Superior temporal gyrus (tissue), 1 donor: ENCODE measurements at regions not wholly inside any gene's neighbourhood (a gene's known extent, or its start where the extent isn't known, plus 50 kb on each side); places are given as distances from the start of the nearest gene placed in this dataset.
"Not testable (repeated sequence)": the region's sequence is repeated elsewhere in the genome, so short reads cannot be mapped to it uniquely, and the experiment has no call there.

ENCODE experiments used
- DNase-seq: peaks from one replicate; pipeline ENCODE4 v3.0.0-alpha.2; 2016; ENCODE audit errors: extremely low spot score

GRCh38 chr17:5747276-5747675 lies 163.0 kb upstream of the NLRP1 start:
- no peak for DNase-seq

DNA sequence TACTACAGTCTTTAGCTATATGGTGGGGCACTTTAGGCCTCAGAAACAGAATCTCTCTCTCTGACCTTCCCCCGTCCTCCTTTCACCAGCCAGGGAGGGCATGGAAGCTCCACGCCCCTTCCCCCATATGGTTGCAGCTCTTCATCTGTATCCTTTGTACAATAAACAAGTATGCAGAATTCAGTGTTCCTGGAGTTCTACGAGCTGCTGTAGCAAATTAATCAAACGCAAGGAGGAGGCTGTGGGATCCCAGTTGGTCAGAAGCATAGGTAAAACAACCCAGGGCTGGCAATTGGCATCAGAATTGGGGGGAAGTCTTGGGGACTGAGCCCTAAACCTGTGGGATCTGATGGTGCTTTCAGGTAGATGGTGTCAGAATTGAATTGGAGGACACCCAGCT lies 163.7 kb upstream of the NLRP1 start:
- no peak for DNase-seq

DNA sequence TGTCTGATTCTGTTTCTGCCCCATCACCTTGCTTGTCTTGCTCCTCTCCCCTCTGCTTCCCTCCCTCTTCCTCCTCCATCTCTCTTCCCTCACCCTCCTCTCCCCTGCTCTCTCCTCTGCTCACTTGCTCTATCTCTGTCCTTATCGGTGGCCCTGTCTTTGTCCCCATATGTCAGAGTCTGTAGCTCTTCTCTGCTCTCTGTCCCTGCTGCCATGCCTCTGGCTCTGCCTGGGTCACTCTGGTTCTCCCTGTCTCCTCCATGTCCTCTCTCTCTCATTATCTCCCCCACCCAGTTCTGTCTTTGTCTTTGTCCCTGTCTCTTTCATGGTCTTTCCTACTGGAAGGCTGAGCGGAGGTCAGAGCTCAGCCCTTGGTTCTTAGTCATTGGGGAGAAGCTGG lies 169.1 kb upstream of the NLRP1 start:
- no peak for DNase-seq

DNA sequence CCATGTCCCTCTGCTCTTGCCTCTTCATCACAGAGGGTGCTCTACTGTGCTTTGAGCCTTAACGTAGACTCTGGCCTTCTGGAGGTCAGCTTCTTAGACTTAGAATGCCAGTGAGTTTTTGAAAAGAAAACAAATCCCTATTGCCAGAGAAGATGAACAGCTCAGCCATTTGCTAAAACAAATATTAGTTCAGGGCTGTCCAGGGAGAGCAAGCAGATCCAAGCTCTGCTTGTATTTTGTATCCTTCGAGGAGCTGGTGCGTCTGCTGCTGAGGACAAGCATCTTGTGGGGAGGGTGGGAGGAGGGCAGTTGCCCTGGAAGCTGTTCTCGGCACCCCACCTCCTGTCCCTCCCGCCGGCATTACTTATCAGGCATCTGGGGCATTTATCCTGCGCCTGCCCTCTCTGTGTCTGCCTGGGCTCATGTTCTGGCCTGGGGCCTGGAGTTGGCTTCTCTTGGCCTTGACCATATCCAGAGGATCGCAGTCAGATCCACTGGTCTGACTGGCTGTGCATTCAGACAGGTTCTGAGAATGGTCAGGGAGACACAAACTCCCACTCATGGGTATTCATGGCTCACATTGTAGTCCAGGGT lies 173.1 kb upstream of the NLRP1 start:
- no peak for DNase-seq

GRCh38 chr17:5758651-5759050 lies 174.3 kb upstream of the NLRP1 start:
- DNase-seq, result no peak

DNA sequence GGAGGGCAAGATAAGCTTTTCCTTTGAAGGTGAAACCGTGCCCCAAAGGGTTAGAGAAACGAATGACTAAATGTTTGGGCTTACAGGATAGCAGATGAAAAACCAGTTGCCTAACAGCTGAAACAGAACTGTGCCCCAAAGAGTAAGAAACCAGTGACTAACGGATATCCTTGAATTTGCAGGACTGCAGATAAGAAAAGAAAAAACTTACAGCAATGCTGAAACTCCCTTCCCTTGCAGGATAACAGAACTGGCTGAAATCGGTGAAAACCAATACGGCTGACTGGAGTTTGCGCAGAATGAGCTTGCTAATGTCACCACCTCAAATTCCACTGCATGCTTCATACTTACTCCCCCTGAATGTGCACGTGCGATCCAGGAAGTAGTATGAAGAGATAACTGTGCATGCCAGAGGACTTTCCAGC lies 175.2 kb upstream of the NLRP1 start:
- no peak for DNase-seq

- DNase-seq, result no peak
Observed at GRCh38 chr17:5762191-5762590, 177.9 kb upstream of the NLRP1 start.

DNA sequence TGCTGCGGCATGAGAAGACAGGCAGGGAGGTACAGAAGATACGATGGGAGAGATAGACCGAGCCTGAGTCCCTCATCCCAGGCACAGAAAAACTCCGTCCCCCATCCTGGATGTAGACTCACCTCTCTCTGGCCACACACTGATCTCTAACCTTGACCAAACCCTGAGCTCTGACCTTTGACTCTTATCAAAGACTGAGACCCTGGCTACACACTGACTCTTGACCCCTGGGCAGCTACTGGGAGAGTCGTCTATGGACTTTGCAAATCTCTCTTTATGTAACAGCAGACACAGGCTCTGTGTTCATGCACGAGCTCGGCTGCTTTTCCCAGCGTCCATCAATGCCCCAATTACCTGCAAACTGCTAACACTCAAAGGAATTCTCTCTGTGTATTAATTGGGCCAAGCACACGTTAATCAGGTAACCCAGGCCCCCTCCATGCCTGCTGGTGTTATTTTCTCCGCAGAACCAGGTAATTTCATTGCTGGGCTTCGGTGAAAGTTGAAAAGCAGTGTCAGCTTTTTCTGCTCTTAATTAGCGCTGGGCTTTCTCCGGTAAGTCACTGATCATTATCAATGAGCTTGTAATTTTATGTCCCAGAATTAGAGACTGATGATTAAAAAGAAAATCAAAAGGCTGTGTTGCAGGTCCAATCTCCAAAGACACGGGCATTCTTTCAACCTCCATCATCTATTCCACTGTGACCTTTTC lies 179.4 kb upstream of the NLRP1 start:
- DNase-seq, result no peak

DNA sequence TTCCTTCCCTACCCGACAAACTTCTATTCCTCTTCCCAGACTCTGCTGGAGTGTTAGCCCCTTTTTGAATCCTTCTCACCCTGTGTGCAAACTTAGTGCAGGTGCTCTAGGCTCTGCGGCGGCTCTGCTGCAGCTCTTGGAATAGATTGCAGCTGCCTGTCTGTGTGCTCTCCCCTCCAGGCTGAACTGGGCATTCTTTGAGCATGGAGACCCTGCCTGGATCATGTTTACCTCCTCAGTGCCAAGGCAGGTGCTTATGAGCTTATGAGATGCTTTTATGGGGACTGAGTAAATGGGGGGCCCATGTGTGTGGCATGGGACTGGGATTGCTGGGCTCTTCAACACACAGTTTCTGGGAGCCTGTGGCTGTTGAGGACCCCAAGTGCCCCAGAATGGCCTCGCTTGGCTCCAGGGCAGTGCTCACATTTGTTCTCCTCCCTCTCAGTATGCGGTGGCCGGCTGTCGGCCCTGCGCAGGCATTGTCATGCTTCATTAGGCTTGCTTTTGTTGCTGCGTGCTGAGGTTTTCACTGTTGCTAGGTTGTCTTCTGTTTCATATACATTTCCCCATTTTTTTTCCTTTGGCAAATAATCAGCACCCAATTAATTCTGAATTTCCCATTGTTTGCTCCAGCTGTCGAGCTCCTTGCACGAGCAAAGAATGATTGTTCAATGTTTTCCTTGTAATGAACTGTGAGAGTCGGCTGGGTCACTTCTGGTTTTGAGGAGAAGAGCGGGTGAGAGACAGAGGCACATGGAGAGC lies 185.5 kb upstream of the NLRP1 start:
- no peak for DNase-seq

- no peak for DNase-seq
Observed at GRCh38 chr17:5770441-5771270, 186.3 kb upstream of the NLRP1 start.

- DNase-seq, result not testable (repeated sequence)
Observed at GRCh38 chr17:5771271-5771577, 186.9 kb upstream of the NLRP1 start.

GRCh38 chr17:5772017-5772416 lies 187.7 kb upstream of the NLRP1 start:
- DNase-seq, result not testable (repeated sequence)

GRCh38 chr17:5772720-5773119 lies 188.4 kb upstream of the NLRP1 start:
- DNase-seq, result no peak

DNA sequence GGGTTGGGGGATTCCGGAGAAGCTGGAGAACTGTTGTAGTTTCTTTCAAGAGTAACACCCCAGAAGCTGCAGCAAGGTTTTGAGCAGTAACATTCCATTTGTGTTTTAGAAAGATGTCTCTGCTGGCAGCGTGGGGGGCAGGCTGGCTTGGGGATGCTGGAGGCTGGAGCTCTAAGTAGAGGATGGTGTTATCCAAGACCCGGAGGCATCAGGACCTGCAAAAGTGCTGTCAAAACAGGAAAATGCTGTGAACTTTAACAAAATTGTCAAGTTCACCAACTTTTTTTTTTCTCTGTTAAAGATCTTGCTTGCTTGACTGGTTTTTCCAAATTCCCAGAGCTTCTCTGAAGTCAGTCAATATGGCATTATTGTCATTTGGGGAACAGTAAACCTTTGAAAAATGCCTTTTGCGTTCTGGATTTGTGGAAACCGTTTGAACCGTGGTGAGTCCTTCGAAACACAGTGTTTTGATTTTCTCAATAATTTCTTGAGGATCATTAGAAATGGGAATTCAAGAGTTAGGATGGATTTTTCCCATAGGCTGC lies 189.6 kb upstream of the NLRP1 start:
- no peak for DNase-seq

GRCh38 chr17:5775098-5775497 lies 190.8 kb upstream of the NLRP1 start:
- no peak for DNase-seq

DNA sequence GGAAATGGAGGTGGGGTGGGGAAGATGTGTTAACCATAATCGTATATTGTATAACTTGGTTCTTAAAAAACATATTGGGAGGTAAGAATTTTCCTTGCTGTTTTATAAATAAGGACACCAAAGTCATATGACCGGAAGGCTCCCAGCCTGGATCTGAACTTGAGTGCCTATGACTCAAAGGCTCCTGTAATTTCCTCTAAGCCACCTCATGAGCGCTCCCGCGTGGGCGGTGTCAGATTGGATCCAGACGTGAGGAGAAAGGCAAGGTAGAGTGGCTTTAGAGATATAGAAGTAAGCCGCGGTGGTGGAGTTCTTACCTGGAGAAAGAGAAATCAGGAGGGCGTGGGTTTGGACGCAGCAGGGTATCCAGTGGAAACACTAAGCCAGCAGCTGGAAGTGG lies 196.2 kb upstream of the NLRP1 start:
- DNase-seq, result no peak

DNA sequence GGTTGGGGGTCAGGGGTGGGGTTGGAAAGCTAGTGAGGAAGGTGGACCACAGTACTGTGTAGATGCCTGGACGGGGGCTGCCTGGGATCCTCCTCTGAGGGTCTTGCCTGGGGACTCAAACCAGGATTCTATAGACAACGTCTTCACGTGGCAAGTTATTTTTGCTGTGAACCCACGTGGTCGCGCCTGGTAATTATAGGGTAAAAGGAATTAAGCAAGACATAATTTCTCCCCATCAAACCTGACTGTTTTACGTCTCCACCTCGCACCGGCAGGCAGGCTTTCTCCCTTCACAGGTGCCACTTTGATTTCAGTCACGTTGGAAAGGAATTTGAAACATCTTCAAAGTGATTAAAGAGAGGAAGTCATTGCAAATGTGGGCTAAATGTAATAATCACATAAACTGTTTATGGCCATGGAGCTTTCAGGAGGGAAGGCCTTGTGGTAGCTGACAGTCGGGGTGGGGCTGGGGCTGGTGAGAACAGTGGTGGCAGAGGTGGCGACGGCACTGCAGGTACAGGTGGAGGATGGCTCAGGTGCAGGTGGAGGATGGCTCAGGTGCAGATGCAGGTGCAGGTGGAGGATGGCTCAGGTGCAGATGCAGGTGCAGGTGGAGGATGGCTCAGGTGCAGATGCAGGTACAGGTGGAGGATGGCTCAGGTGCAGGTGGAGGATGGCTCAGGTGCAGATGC lies 197.1 kb upstream of the NLRP1 start:
- no peak for DNase-seq

DNA sequence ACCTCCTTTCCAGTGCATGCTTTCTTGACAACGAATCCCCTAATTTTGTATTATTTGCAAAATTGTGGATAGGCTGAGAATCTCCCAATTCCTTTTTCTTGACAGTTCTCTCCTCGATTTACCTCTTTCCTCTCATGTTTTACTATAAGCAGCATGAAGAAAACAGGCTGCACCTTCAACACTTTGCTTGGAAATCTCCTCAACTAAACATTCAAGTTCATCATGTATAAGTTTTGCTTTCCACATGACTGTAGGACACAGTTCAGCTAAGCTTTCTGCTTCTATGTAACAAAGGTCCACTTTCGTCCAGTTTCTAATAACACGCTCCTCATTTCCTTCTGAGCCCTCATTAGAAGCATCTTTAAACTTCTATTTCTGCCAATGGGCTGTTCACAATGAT lies 199.0 kb upstream of the NLRP1 start:
- no peak for DNase-seq

DNA sequence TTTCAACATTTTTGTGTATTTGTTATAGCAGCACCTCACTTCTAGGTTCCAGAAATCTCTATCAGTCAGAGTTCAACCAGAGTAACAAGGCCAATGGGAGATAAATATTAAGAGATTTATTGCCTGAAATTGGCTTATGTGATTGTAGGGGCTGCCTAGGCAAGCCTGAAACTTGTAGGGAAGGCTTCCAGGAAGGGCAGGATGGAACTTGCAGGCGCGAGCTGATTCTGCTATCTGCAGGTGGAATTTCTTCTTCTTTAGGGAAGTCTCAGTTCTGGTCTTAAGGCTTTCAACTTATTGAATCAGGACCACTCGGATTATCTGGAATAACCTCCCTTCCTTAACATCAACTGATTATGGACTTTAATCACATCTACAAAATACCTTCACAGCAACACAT lies 199.5 kb upstream of the NLRP1 start:
- no peak for DNase-seq

DNA sequence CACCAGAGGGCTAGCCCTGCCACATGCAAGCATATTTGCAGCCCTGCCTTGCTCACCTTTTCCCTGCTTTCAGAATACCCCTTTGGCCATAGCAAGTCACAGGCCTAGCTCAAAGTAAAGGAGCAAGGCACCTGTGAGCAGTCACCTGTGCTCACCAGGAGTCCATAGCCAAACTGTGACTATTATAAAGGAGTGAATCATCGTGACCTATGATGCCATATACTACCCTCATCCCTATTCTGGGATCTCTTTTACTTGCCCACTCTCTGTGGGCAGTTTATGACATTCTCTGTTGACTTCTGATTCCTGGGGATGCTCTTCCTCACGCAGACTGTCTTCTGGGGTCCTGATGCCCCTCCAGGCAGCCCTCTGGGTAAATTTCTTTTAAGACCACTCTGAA lies 200.5 kb upstream of the NLRP1 start:
- no peak for DNase-seq

GRCh38 chr17:5785338-5785737 lies 201.0 kb upstream of the NLRP1 start:
- no peak for DNase-seq
